GM19240 (cell line): ENCODE measurements at regions not wholly inside any gene's neighbourhood (a gene's known extent, or its start where the extent isn't known, plus 50 kb on each side); places are given as distances from the start of the nearest gene placed in this dataset.

Source experiments
- DNase-seq: peaks from one replicate; pipeline ENCODE4 v3.0.0; 2011; ENCODE audit warnings: low spot score; ENCODE audit not compliant: insufficient read length

GRCh38 chr14:58836303-58836974, 198.7 kb downstream of the DACT1 start:
- no peak for DNase-seq

DNA sequence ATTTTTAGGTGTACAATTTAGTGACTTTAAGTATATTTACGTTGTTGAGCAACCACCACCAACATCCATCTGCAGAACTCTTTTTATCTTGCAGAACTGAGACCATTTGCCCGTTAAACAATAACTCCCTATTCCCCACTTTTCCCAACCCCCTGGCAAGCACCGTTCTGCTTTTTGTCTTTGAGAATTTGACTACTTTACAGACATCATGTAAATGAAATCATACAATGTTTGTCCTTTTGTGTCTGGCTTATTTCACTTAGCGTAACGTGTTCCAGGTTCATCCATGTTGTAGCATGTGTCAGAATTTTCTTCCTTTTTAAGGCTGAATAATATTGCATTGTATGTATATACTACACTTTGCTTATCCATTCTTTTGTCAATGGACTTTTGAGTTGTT, 201.5 kb downstream of the DACT1 start:
- DNase-seq: no peak

DNA sequence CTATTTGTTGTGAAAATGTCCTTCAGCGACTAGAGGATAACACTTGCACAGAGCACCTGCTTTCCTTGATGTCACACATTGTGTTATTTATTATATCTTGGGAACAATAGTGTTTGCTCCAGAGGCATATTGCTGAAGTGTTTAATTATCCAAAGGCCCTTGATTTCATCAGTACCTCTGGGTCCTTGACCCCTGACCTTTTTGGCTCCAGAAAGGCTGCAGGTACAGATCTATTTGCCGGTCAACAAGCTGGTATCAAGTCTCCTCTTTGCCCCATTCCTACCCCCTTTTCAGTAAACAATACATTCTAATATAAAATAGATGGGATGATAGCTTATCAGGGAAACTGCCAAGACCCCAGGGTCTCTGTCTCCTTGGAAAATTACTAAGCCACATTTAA, 206.8 kb downstream of the DACT1 start:
- DNase-seq: no peak

DNA sequence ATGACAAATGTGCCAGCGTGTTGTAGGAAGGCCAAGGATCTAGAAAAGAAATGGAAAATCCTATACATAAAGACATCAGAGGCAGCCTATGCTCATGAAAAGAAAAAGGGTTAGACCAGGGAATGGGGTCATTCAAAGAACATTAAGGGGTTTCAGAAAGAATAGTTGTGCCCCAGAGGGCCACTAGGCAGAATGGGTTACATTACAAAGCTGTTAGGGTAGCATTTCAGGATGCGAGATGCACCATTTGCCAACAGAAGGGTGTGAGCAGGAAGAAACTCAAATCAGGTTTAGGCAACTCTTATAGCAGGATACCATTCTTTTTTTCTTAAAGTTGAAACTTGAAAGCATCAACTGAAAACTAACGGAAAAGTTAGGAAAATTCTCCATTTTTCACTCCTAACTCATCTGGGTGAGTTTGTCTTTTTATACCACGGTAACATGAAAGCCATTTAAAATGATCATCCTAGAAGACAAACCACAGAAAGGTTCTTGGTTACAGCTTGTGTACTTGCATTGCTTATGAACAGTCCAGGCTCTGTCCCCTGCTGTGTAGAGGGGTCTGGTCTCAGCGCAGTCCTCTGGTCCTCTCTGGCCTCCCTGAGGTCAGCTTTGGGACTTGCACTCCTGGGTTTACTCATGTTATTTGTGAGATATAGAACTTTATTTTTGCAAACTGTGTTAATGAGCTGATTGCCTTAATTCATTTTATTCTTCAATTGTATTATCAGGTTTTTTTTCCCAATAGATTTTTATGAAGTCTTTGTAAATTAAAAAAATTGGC, 209.1 kb downstream of the DACT1 start:
- no peak for DNase-seq

- no peak for DNase-seq
Measured at GRCh38 chr14:58848365-58848764, 210.6 kb downstream of the DACT1 start.

DNA sequence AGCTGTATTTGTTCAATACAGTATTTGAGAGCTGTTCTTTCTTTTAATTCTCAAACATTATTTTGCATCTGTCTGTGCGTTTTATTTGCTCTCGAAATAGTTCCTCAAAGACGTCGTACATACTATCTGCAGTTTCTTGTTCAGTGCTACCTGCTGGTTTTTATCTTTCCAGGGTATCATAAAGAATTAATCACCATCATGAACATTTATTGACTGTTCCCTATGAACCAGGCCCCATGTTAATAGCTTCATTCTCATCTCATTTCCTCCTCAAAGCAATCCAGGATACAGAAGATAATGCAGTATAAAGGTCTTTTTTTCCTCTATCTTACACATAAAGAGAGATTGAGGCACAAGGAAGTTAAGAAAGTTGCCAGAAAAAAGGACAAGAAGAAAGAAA, 211.8 kb downstream of the DACT1 start:
- DNase-seq: no peak

- DNase-seq: no peak
Measured at GRCh38 chr14:58850011-58850410, 212.2 kb downstream of the DACT1 start.

DNA sequence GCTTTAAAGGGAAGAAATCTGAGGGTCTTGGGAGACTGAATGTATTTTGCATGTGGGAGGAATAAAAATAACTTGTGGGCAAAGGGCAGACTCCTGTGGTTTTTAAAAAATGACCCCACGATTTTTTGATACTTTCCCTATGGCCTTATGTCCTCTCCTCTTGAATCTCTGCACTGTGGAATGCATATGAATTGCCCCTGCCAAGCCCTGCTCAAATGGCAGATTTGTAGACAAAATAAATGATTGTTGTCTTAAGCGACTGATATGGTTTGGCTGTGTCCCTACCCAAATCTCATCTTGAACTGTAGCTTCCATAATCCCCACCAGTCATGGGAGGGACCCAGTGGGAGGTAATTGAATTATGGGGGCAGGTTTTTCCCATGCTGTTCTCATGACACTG, 223.8 kb downstream of the DACT1 start:
- DNase-seq: no peak

DNA sequence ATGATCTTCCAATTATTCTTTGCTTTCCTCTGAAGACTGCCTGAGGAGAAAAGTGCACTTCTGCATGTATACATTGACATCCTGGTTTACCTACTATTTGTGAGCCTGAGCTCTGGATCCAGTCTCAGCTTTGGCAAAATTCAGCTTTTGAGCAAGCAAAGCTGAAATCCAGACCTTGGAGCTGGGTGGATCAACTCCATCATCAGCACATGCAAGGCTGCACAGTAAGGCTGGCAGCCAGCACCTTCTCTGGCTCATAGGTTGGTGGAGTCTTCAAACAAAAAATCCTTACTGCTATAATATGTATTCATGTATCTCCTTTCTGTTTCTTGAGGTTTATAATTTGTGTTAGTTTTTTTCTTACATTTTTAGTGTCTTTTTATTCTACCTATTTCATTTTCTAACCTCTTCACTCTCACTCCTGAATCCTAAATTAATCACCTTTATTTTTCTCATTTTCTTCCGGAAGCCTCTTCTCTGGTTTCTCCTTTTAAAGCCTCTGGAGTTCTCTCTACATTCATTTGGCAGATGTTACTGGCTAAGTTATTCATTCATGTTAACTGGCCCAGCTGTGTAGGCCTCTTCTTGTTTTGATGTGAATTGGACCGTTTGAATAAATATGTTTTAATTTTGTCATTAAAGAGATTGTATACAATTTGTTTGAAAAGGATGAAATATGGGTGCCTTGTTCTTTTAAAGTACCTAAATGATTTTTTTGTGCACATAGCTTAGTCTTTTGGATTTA, 224.8 kb downstream of the DACT1 start:
- no peak for DNase-seq

DNA sequence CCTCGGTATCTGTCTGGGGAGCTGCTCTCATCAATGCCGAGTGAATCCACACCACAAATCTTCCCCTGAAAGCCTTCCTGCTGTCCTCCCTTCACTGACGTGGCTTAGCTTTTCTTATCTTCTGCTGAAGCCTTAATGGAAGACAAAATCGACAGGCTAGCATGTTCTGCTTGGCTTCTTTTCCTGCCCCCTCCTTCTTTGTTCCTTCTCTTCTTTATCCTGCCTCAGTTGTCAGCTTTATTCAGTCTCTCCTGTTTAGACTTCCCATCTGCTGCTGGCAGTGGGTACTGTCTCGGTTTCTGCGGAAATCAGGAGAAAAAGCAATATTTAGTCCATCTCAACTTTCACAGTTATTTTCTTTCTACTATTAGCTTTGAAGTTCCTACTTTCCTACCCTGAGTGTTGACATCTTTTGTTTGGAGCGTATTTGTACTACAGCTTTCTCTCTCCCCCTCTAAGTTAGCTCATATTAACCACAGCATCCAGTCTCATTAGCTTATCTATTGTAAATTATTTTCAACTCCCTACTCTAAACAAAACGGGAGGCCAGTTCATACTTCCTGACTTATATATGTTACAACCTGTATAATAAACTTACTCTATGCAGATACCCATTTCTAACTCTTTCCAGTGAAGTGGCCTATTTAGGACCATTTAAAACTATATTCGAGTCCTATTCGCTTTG, 226.0 kb downstream of the DACT1 start:
- no peak for DNase-seq

- DNase-seq: no peak
Measured at GRCh38 chr14:58864751-58865513, 227.2 kb downstream of the DACT1 start.

GRCh38 chr14:58865514-58866281, 227.9 kb downstream of the DACT1 start:
- no peak for DNase-seq

- DNase-seq: no peak
Measured at GRCh38 chr14:58866391-58866790, 228.6 kb downstream of the DACT1 start.

- DNase-seq: no peak
Measured at GRCh38 chr14:58870961-58871360, 233.2 kb downstream of the DACT1 start.

DNA sequence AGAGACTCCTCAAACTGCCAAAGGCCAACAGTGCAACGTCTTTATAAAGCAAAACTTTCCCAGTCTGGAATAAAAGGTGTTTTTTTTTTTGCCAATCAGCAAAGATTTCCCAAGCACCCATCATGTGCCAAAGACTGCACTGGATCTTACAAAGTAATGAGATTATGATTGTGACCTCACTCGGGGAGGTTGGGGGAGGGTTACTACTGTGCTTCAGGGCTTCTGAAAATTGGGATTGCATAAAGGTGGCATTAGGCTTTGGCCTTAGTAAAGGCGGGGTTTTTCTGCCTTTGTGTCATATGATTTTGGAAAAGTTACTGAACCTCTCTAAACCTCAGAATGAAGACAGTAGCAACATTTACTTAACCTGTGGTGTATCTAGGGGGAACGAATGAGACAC, 233.8 kb downstream of the DACT1 start:
- DNase-seq: no peak

- DNase-seq: no peak
Measured at GRCh38 chr14:58872061-58872460, 234.3 kb downstream of the DACT1 start.

- no peak for DNase-seq
Measured at GRCh38 chr14:58873228-58873953, 235.6 kb downstream of the DACT1 start.

DNA sequence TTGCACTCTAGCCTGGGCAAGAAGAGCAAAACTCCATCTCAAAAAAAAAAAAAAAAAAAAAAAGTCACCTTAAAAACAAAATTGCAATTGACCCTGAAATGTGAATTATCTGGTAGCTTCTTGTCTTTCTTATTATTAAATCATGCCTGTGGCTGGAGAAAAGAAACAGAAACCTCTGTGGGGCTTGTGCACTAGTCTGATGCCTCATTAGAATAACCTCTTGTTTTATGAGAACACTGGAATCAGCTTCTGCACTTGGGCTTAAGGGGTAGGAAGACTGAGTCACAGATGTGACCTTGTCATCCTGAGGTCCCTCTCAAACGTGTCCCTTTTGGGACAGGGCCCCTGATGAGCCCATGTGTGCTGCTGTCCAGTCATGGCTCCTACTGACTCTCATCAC, 237.9 kb downstream of the DACT1 start:
- no peak for DNase-seq

DNA sequence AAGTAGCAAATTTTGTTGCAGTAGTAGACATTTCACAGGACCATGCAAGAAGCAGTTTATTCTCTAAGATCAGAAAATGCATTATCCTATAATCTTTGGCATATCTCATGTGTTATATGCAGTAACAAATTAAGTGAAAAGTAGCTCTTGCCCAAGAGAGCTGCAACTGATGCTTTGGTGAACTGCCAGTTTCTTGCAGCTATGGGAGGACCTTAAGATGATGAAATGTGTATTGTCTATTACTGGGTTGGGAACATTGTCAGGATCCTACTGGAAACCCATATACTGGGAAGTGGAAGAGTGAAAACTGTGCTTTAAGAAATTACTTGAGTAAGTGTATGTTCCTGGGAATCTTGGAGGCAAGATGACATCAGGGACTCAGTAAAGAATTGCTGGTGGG, 238.8 kb downstream of the DACT1 start:
- DNase-seq: no peak
